ENCODE measurements at regions not wholly inside any gene's neighbourhood (a gene's known extent, or its start where the extent isn't known, plus 50 kb on each side); places are given as distances from the start of the nearest gene placed in this dataset.

DNA sequence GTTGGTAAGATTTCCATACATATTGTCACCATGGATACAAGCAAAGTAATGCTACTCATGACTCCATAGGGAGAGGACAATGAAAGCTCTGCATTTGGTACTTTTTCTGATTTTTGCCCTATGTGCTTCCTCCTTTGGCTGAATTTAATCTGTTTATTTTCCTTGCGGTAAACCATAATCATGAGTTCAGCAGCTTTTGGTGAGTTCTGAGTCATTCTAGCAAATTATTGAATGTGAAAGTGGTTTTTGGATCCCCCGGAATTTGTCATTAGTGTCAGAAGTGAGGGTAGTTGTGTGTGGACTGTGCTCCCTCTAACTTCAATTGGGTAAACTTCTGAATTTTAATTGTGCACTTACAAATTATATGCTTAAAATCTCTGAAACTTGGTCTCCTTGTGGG is 170.3 kb downstream of the MOSPD2 start:
- TF ChIP-seq, protein P1, sequence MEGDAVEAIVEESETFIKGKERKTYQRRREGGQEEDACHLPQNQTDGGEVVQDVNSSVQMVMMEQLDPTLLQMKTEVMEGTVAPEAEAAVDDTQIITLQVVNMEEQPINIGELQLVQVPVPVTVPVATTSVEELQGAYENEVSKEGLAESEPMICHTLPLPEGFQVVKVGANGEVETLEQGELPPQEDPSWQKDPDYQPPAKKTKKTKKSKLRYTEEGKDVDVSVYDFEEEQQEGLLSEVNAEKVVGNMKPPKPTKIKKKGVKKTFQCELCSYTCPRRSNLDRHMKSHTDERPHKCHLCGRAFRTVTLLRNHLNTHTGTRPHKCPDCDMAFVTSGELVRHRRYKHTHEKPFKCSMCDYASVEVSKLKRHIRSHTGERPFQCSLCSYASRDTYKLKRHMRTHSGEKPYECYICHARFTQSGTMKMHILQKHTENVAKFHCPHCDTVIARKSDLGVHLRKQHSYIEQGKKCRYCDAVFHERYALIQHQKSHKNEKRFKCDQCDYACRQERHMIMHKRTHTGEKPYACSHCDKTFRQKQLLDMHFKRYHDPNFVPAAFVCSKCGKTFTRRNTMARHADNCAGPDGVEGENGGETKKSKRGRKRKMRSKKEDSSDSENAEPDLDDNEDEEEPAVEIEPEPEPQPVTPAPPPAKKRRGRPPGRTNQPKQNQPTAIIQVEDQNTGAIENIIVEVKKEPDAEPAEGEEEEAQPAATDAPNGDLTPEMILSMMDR (IDR thresholded peaks at IDR 0.05; ENCODE audit: poor library complexity): no peak
- no peak for TF ChIP-seq EZH2 (IDR thresholded peaks at IDR 0.05; ENCODE audit: borderline replicate concordance)
- TF ChIP-seq EZH2phosphoT487 (IDR thresholded peaks at IDR 0.05; ENCODE audit: low read depth, severe bottlenecking, unreplicated experiment): no peak
